ENCODE measurements at regions not wholly inside any gene's neighbourhood (a gene's known extent, or its start where the extent isn't known, plus 50 kb on each side); places are given as distances from the start of the nearest gene placed in this dataset.

- Histone ChIP-seq H3K4me1 (ENCODE audit: control insufficient read depth in 1 of 2, insufficient read depth in 2 of 2, low read length in 2 of 2) (no peaks in the 10 kb centered on the region), H3K4me3 (ENCODE audit: low read depth in 1 of 2, low read length in 2 of 2) (no peak overlapping the region), H3K36me3 (ENCODE audit: control insufficient read depth in 1 of 2, insufficient read depth in 2 of 2, low read length in 2 of 2) (no peaks in the 10 kb centered on the region)
Measured at GRCh38 chr3:144343343-144343742, 371.7 kb downstream of the DIPK2A start.

DNA sequence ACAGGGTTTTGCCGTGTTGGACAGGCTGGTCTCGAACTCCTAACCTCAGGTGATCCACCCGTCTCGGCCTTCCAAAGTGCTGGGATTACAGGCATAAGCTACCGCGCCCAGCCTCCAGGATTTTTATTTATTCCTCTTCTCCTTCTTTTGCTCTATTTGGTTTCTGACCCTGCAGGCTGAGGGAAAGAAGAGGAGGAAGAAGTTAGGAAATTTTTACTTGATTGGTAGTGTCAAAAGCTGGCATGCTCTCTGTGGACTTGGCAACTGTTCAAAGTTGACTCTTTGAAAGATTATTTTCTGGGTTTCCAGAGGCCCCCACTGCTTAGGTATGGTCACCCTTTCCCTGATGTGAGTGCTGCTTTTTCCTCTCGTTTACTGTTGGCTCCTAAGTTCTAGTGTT is 372.2 kb downstream of the DIPK2A start:
- Histone ChIP-seq H3K27ac (ENCODE audit: low read length) (no peak overlapping the region), H3K4me1 (ENCODE audit: control insufficient read depth in 1 of 2, insufficient read depth in 2 of 2, low read length in 2 of 2) (no peaks in the 10 kb centered on the region), H3K27me3 (ENCODE audit: low read depth, low read length) (no peaks in the 10 kb centered on the region), H3K4me3 (ENCODE audit: low read depth in 1 of 2, low read length in 2 of 2) (no peak overlapping the region), H3K9me3 (ENCODE audit: control insufficient read depth in 1 of 2, low read length in 2 of 2) (no peaks in the 10 kb centered on the region), H3K36me3 (ENCODE audit: control insufficient read depth in 1 of 2, insufficient read depth in 2 of 2, low read length in 2 of 2) (no peaks in the 10 kb centered on the region)

More at GRCh38 chr3:144343343-144343742, 371.7 kb downstream of the DIPK2A start:
- Histone ChIP-seq H3K27me3 (ENCODE audit: low read depth, low read length) (no peaks in the 10 kb centered on the region), H3K27ac (ENCODE audit: low read length) (no peak overlapping the region), H3K9me3 (ENCODE audit: control insufficient read depth in 1 of 2, low read length in 2 of 2) (no peaks in the 10 kb centered on the region)

GRCh38 chr3:144344925-144345548 is 373.4 kb downstream of the DIPK2A start:
- no peaks in the 10 kb centered on the region for H3K4me1 ChIP-seq (ENCODE audit: control insufficient read depth in 1 of 2, insufficient read depth in 2 of 2, low read length in 2 of 2)
- H3K27me3 ChIP-seq (ENCODE audit: low read depth, low read length), result no peaks in the 10 kb centered on the region
- H3K4me3 ChIP-seq (ENCODE audit: low read depth in 1 of 2, low read length in 2 of 2), result no peak overlapping the region
- no peak overlapping the region for H3K27ac ChIP-seq (ENCODE audit: low read length)
- no peaks in the 10 kb centered on the region for H3K36me3 ChIP-seq (ENCODE audit: control insufficient read depth in 1 of 2, insufficient read depth in 2 of 2, low read length in 2 of 2)
- H3K9me3 ChIP-seq (ENCODE audit: control insufficient read depth in 1 of 2, low read length in 2 of 2), result no peaks in the 10 kb centered on the region

DNA sequence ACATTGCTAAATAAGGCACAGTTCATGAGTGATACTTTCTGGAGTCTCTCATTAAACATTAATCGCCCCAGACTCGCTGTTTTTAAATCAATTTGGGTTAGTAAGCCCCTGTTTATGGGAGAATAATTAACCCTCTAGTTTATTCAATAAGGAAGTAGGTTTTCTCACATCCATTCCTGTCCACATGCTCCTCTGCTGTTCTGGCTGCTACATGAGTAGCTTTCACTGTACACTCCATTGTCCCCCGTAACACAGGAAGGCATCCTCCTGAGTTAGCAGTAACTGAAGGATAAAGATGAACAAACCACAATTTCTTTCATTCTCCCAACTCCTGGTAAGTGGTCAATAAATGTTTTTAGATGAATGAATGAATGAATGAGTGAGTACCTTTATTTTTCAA is 378.5 kb downstream of the DIPK2A start:
- Histone ChIP-seq H3K27me3 (ENCODE audit: low read depth, low read length) (no peaks in the 10 kb centered on the region), H3K9me3 (ENCODE audit: control insufficient read depth in 1 of 2, low read length in 2 of 2) (no peaks in the 10 kb centered on the region), H3K27ac (ENCODE audit: low read length) (no peak overlapping the region), H3K4me3 (ENCODE audit: low read depth in 1 of 2, low read length in 2 of 2) (no peak overlapping the region), H3K4me1 (ENCODE audit: control insufficient read depth in 1 of 2, insufficient read depth in 2 of 2, low read length in 2 of 2) (no peaks in the 10 kb centered on the region), H3K36me3 (ENCODE audit: control insufficient read depth in 1 of 2, insufficient read depth in 2 of 2, low read length in 2 of 2) (no peaks in the 10 kb centered on the region)

DNA sequence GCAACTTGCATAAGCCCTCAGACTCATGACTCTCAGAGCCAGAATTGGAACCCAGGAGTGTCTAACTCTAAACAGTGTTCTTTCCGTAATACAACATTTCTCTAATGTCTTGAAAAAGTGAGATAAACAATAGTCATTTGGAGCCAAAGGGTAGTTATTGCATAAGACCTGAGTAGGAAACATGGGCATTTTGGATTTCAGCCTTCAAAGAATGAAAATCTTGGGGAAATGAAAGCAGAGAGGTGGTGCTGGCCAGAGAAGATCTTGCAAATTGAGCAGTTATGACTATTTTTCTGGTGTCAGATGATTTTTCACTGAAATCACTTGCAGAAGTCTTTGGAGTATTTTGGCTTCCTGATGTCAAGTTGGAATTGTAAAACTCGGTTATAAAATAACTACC is 379.4 kb downstream of the DIPK2A start:
- Histone ChIP-seq H3K36me3 (ENCODE audit: control insufficient read depth in 1 of 2, insufficient read depth in 2 of 2, low read length in 2 of 2) (no peaks in the 10 kb centered on the region), H3K27ac (ENCODE audit: low read length) (no peak overlapping the region), H3K9me3 (ENCODE audit: control insufficient read depth in 1 of 2, low read length in 2 of 2) (no peaks in the 10 kb centered on the region), H3K4me1 (ENCODE audit: control insufficient read depth in 1 of 2, insufficient read depth in 2 of 2, low read length in 2 of 2) (no peaks in the 10 kb centered on the region), H3K4me3 (ENCODE audit: low read depth in 1 of 2, low read length in 2 of 2) (no peak overlapping the region), H3K27me3 (ENCODE audit: low read depth, low read length) (no peaks in the 10 kb centered on the region)

DNA sequence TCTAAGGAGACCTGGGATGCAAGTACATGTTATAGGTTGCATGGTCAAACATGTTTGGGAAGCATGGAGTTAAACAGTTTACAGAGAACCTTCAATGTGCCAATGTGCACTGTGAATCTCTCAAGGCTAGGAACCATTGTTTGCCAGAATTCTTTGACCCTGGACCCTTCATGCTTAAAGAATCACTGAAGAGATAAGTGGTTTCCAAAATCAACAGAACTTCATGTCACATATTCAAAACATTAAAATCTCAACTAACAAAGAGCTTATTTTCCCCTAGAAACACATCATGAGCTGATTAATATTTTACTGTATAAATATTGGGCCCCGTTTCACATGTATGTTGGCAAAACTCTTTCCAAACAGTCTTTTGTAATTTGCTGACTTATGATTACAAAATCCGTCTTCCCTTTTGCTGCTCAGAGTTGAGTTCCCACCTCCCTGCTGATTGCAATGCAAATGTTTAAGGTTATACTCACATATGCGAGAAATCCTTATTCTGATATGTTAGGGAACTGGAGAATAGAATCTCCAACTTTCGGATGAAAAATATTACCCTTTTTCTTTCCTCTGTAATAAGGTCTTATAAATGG is 380.2 kb downstream of the DIPK2A start:
- H3K9me3 ChIP-seq (ENCODE audit: control insufficient read depth in 1 of 2, low read length in 2 of 2), result no peaks in the 10 kb centered on the region
- no peak overlapping the region for H3K4me3 ChIP-seq (ENCODE audit: low read depth in 1 of 2, low read length in 2 of 2)
- no peak overlapping the region for H3K27ac ChIP-seq (ENCODE audit: low read length)
- no peaks in the 10 kb centered on the region for H3K36me3 ChIP-seq (ENCODE audit: control insufficient read depth in 1 of 2, insufficient read depth in 2 of 2, low read length in 2 of 2)
- no peaks in the 10 kb centered on the region for H3K27me3 ChIP-seq (ENCODE audit: low read depth, low read length)
- H3K4me1 ChIP-seq (ENCODE audit: control insufficient read depth in 1 of 2, insufficient read depth in 2 of 2, low read length in 2 of 2), result no peaks in the 10 kb centered on the region

DNA sequence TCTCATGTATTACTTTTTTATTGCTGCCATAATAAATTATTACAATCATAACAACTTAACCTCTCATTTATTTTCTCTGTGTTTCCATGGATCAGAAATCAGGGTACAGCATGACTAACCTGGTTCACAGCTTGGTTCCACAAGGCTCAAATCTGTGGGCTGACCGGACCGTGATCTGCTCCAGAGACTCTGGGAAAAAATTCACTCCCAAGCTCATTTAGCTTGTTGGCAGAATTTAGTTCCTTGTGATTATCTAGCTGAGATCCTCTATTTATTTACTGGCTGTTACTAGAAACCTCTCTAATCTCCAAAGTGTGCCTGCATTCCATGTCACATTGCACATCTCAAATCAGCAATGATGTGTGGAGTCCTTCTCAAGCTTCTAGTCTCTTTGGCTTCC is 386.6 kb downstream of the DIPK2A start:
- no peaks in the 10 kb centered on the region for H3K9me3 ChIP-seq (ENCODE audit: control insufficient read depth in 1 of 2, low read length in 2 of 2)
- no peak overlapping the region for H3K27ac ChIP-seq (ENCODE audit: low read length)
- H3K4me3 ChIP-seq (ENCODE audit: low read depth in 1 of 2, low read length in 2 of 2), result no peak overlapping the region
- no peaks in the 10 kb centered on the region for H3K4me1 ChIP-seq (ENCODE audit: control insufficient read depth in 1 of 2, insufficient read depth in 2 of 2, low read length in 2 of 2)
- H3K36me3 ChIP-seq (ENCODE audit: control insufficient read depth in 1 of 2, insufficient read depth in 2 of 2, low read length in 2 of 2), result no peaks in the 10 kb centered on the region
- no peaks in the 10 kb centered on the region for H3K27me3 ChIP-seq (ENCODE audit: low read depth, low read length)

GRCh38 chr3:144361002-144361401 is 389.4 kb downstream of the DIPK2A start:
- no peaks in the 10 kb centered on the region for H3K4me1 ChIP-seq (ENCODE audit: control insufficient read depth in 1 of 2, insufficient read depth in 2 of 2, low read length in 2 of 2)

DNA sequence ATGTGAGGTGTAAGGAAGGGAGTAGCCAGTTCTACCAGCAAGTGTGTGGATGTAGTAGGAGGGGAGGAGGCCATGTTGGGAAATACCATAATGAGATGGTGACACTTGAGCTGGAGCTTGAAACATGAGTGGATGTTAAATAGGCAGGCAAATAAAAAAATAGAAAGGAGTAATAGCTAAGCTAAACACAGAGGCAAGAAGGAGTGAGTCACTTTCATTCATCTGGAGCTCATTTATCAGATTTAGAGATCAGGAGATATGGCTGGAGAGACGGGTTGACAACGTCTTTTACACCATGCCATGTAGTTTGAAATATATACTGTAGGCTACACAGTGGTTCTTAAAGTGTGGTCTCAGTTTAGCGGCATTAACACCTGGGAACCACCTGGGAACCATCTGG is 390.5 kb downstream of the DIPK2A start:
- H3K4me3 ChIP-seq (ENCODE audit: low read depth in 1 of 2, low read length in 2 of 2), result no peak overlapping the region
- no peaks in the 10 kb centered on the region for H3K4me1 ChIP-seq (ENCODE audit: control insufficient read depth in 1 of 2, insufficient read depth in 2 of 2, low read length in 2 of 2)
- no peaks in the 10 kb centered on the region for H3K9me3 ChIP-seq (ENCODE audit: control insufficient read depth in 1 of 2, low read length in 2 of 2)
- H3K36me3 ChIP-seq (ENCODE audit: control insufficient read depth in 1 of 2, insufficient read depth in 2 of 2, low read length in 2 of 2), result no peaks in the 10 kb centered on the region
- no peaks in the 10 kb centered on the region for H3K27me3 ChIP-seq (ENCODE audit: low read depth, low read length)
- H3K27ac ChIP-seq (ENCODE audit: low read length), result no peak overlapping the region

More at GRCh38 chr3:144361002-144361401, 389.4 kb downstream of the DIPK2A start:
- Histone ChIP-seq H3K27ac (ENCODE audit: low read length) (no peak overlapping the region), H3K36me3 (ENCODE audit: control insufficient read depth in 1 of 2, insufficient read depth in 2 of 2, low read length in 2 of 2) (no peaks in the 10 kb centered on the region), H3K9me3 (ENCODE audit: control insufficient read depth in 1 of 2, low read length in 2 of 2) (no peaks in the 10 kb centered on the region), H3K27me3 (ENCODE audit: low read depth, low read length) (no peaks in the 10 kb centered on the region), H3K4me3 (ENCODE audit: low read depth in 1 of 2, low read length in 2 of 2) (no peak overlapping the region)

GRCh38 chr3:144363856-144364255 is 392.2 kb downstream of the DIPK2A start:
- H3K9me3 ChIP-seq (ENCODE audit: control insufficient read depth in 1 of 2, low read length in 2 of 2), result no peaks in the 10 kb centered on the region
- H3K36me3 ChIP-seq (ENCODE audit: control insufficient read depth in 1 of 2, insufficient read depth in 2 of 2, low read length in 2 of 2), result no peaks in the 10 kb centered on the region
- H3K4me1 ChIP-seq (ENCODE audit: control insufficient read depth in 1 of 2, insufficient read depth in 2 of 2, low read length in 2 of 2), result no peaks in the 10 kb centered on the region
- no peak overlapping the region for H3K4me3 ChIP-seq (ENCODE audit: low read depth in 1 of 2, low read length in 2 of 2)
- H3K27ac ChIP-seq (ENCODE audit: low read length), result no peak overlapping the region
- no peaks in the 10 kb centered on the region for H3K27me3 ChIP-seq (ENCODE audit: low read depth, low read length)

- no peak overlapping the region for H3K27ac ChIP-seq (ENCODE audit: low read length)
- no peaks in the 10 kb centered on the region for H3K27me3 ChIP-seq (ENCODE audit: low read depth, low read length)
- H3K9me3 ChIP-seq (ENCODE audit: control insufficient read depth in 1 of 2, low read length in 2 of 2), result no peaks in the 10 kb centered on the region
- no peak overlapping the region for H3K4me3 ChIP-seq (ENCODE audit: low read depth in 1 of 2, low read length in 2 of 2)
- no peaks in the 10 kb centered on the region for H3K4me1 ChIP-seq (ENCODE audit: control insufficient read depth in 1 of 2, insufficient read depth in 2 of 2, low read length in 2 of 2)
- H3K36me3 ChIP-seq (ENCODE audit: control insufficient read depth in 1 of 2, insufficient read depth in 2 of 2, low read length in 2 of 2), result no peaks in the 10 kb centered on the region
Measured at GRCh38 chr3:144364737-144365136, 393.1 kb downstream of the DIPK2A start.

Measured in muscle layer of duodenum (tissue), 2 donors.